ENCODE measurements at regions not wholly inside any gene's neighbourhood (a gene's known extent, or its start where the extent isn't known, plus 50 kb on each side); places are given as distances from the start of the nearest gene placed in this dataset.

DNA sequence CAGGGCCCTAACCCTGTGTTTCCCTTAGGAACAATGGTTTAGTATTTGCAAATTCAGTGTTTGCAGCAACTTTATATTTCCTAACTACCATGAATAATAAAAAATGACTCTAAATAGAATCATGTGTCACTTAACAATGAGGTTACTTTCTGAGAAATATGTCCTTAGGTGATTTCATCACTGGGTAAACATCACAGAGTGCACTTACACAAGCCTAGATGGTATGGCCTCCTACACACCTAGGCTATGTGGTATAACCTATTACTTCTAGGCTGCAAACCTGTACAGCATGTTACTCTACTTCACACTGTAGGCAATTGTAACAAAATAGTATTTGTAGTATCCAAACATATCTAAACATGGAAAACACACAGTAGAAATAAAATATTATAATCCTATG lies 1174.6 kb upstream of the LRRTM3 start:
- TF ChIP-seq, protein P1, sequence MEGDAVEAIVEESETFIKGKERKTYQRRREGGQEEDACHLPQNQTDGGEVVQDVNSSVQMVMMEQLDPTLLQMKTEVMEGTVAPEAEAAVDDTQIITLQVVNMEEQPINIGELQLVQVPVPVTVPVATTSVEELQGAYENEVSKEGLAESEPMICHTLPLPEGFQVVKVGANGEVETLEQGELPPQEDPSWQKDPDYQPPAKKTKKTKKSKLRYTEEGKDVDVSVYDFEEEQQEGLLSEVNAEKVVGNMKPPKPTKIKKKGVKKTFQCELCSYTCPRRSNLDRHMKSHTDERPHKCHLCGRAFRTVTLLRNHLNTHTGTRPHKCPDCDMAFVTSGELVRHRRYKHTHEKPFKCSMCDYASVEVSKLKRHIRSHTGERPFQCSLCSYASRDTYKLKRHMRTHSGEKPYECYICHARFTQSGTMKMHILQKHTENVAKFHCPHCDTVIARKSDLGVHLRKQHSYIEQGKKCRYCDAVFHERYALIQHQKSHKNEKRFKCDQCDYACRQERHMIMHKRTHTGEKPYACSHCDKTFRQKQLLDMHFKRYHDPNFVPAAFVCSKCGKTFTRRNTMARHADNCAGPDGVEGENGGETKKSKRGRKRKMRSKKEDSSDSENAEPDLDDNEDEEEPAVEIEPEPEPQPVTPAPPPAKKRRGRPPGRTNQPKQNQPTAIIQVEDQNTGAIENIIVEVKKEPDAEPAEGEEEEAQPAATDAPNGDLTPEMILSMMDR (IDR thresholded peaks at IDR 0.05), result no peak
- TF ChIP-seq POLR2A (IDR thresholded peaks at IDR 0.05), result no peak

All from Peyer's patch (tissue), 4 donors.